ENCODE measurements at regions not wholly inside any gene's neighbourhood (a gene's known extent, or its start where the extent isn't known, plus 50 kb on each side); places are given as distances from the start of the nearest gene placed in this dataset.

GRCh38 chr11:91749251-91749650 is 475.4 kb upstream of the FAT3 start:
- intact Hi-C loops (cut with micrococcal nuclease) = no loop called here
- CTCF ChIA-PET = no interaction called here

GRCh38 chr11:91742155-91742554 is 482.5 kb upstream of the FAT3 start:
- no peak overlapping the region for H3K9ac ChIP-seq (ENCODE audit: low read length)
- WGBS (ENCODE audit: insufficient coverage) = 90% methylated on average over 3 of the region's 3 CpGs
- H3K4me2 ChIP-seq (replicated peaks; ENCODE audit: low read depth, low read length, poor library complexity, severe bottlenecking) = no peak overlapping the region
- TF ChIP-seq CTCF (IDR thresholded peaks at IDR 0.05) (no peak), EZH2 (IDR thresholded peaks at IDR 0.05; ENCODE audit: borderline replicate concordance, insufficient read depth, low read depth, low read length, poor library complexity, severe bottlenecking) (no peak)
- Mint-ChIP-seq H3K4me3 (no peak overlapping the region), H3K27ac (no peak overlapping the region), H3K4me1 (no peaks in the 10 kb centered on the region), H3K27me3 (no peaks in the 10 kb centered on the region), H3K9me3 (ENCODE audit: insufficient read depth) (no peaks in the 10 kb centered on the region)
- no peak overlapping the region for H3K4me3 ChIP-seq (ENCODE audit: control extremely low read depth in 1 of 5, extremely low read depth in 1 of 5, insufficient read depth in 1 of 5, low read depth in 2 of 5, low read length in 4 of 5)
- no peaks in the 10 kb centered on the region for H3K27me3 ChIP-seq (replicated peaks in 1 of 4; ENCODE audit: control extremely low read depth in 1 of 4, control insufficient read depth in 3 of 4, insufficient read depth in 4 of 4, low read length in 3 of 4)
- no peaks in the 10 kb centered on the region for H3K4me1 ChIP-seq (ENCODE audit: control insufficient read depth in 2 of 2, insufficient read depth in 2 of 2, low read length in 2 of 2)
- ATAC-seq (ENCODE audit: low read depth) (no peak), DNase-seq (no peak)
- H3K27ac ChIP-seq (ENCODE audit: low read length in 2 of 2) = no peak overlapping the region
- ChIA-PET POLR2A (no interaction called here), CTCF (no interaction called here)
- no peak overlapping the region for H2AFZ ChIP-seq (ENCODE audit: insufficient read depth, low read depth, low read length, poor library complexity, severe bottlenecking)
- H3K9me3 ChIP-seq (ENCODE audit: control extremely low read depth in 1 of 3, control insufficient read depth in 2 of 3, insufficient read depth in 1 of 3, low read length in 2 of 3) = peaks cover 0 to 2% (median 0%) of the 10 kb centered on the region in 3 donors
- H4K20me1 ChIP-seq (ENCODE audit: control insufficient read depth, insufficient read depth, low read length, poor library complexity, severe bottlenecking) = no peaks in the 10 kb centered on the region
- intact Hi-C loops (cut with micrococcal nuclease) = no loop called here
- no peaks in the 10 kb centered on the region for H3K36me3 ChIP-seq (replicated peaks in 1 of 2; ENCODE audit: control extremely low read depth in 1 of 2, control insufficient read depth in 1 of 2, extremely low read depth in 1 of 2, insufficient read depth in 2 of 2, low read length in 1 of 2)
- no peaks in the 10 kb centered on the region for H3K79me2 ChIP-seq (ENCODE audit: control insufficient read depth, insufficient read depth, low read length)

More at GRCh38 chr11:91749251-91749650, 475.4 kb upstream of the FAT3 start:
- no peak overlapping the region for H3K9ac ChIP-seq (ENCODE audit: low read length)
- no peaks in the 10 kb centered on the region for H3K79me2 ChIP-seq (ENCODE audit: control insufficient read depth, insufficient read depth, low read length)
- H3K4me3 ChIP-seq (ENCODE audit: control extremely low read depth in 1 of 5, extremely low read depth in 1 of 5, insufficient read depth in 1 of 5, low read depth in 2 of 5, low read length in 4 of 5) = no peak overlapping the region
- H3K4me2 ChIP-seq (replicated peaks; ENCODE audit: low read depth, low read length, poor library complexity, severe bottlenecking) = no peak overlapping the region
- H3K36me3 ChIP-seq (replicated peaks in 1 of 2; ENCODE audit: control extremely low read depth in 1 of 2, control insufficient read depth in 1 of 2, extremely low read depth in 1 of 2, insufficient read depth in 2 of 2, low read length in 1 of 2) = no peaks in the 10 kb centered on the region
- no peak for ATAC-seq (ENCODE audit: low read depth)
- H3K4me1 ChIP-seq (ENCODE audit: control insufficient read depth in 2 of 2, insufficient read depth in 2 of 2, low read length in 2 of 2) = no peaks in the 10 kb centered on the region
- H2AFZ ChIP-seq (ENCODE audit: insufficient read depth, low read depth, low read length, poor library complexity, severe bottlenecking) = no peak overlapping the region
- H3K9me3 ChIP-seq (ENCODE audit: control extremely low read depth in 1 of 3, control insufficient read depth in 2 of 3, insufficient read depth in 1 of 3, low read length in 2 of 3) = peaks cover 0 to 2% (median 0%) of the 10 kb centered on the region in 3 donors
- H3K27me3 Mint-ChIP-seq = no peaks in the 10 kb centered on the region
- H3K4me3 Mint-ChIP-seq = no peak overlapping the region
- DNase-seq = no peak
- no peaks in the 10 kb centered on the region for H3K27me3 ChIP-seq (replicated peaks in 1 of 4; ENCODE audit: control extremely low read depth in 1 of 4, control insufficient read depth in 3 of 4, insufficient read depth in 4 of 4, low read length in 3 of 4)
- TF ChIP-seq EZH2 (IDR thresholded peaks at IDR 0.05; ENCODE audit: borderline replicate concordance, insufficient read depth, low read depth, low read length, poor library complexity, severe bottlenecking) (no peak), CTCF (IDR thresholded peaks at IDR 0.05) (no peak)
- H3K27ac ChIP-seq (ENCODE audit: low read length in 2 of 2) = no peak overlapping the region
- POLR2A ChIA-PET = no interaction called here
- H3K9me3 Mint-ChIP-seq (ENCODE audit: insufficient read depth) = peaks cover 2% of the 10 kb centered on the region
- no peaks in the 10 kb centered on the region for H4K20me1 ChIP-seq (ENCODE audit: control insufficient read depth, insufficient read depth, low read length, poor library complexity, severe bottlenecking)
- no peaks in the 10 kb centered on the region for H3K4me1 Mint-ChIP-seq
- no peak overlapping the region for H3K27ac Mint-ChIP-seq
